HG02610 (cell line): ENCODE measurements at regions not wholly inside any gene's neighbourhood (a gene's known extent, or its start where the extent isn't known, plus 50 kb on each side); places are given as distances from the start of the nearest gene placed in this dataset.

Source experiments
- ATAC-seq: cut with Tn5 transposase; IDR thresholded peaks from one replicate; pipeline ENCODE4 v1.9.1; 2021; ENCODE audit warnings: mild to moderate bottlenecking, moderate library complexity; ENCODE audit not compliant: unreplicated experiment

DNA sequence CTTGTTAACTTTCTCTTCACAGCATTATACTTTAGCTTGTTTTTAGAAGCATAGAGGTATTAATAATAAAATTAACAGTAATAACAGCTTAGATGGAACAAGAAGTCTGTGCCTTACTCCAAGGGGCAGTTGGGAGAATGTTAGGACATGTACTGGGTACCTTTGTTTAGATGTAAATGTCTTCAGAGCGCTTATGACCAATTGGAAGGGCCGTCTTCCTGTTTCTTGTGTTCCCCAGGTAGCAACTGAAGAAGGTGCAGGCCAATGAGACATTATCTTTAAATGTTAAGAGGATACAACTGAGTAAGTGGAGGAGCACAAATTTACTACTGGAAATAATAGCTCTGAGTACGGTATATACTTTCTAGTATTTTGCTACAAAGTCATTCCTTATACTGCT is 180.9 kb upstream of the SYT1 start:
- ATAC-seq: no peak

DNA sequence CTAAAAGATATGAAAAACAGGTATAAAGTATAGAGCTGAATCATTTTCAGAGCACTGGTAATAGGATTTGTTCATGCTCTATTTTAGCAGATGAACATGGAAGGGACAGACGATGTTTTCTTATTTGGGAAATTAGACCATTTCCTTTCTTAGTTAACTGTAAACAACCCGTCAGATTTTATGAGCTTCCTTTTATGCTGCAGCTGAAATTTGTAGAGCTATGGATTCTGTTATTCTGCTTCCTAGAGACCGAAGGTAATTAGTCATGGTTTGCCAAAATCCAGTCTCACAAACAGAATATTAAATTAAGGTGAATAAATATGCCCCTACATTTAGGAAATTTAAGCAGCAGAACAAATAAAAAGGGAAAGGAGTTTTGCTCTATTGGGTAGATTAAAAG is 180.2 kb upstream of the SYT1 start:
- no peak for ATAC-seq

DNA sequence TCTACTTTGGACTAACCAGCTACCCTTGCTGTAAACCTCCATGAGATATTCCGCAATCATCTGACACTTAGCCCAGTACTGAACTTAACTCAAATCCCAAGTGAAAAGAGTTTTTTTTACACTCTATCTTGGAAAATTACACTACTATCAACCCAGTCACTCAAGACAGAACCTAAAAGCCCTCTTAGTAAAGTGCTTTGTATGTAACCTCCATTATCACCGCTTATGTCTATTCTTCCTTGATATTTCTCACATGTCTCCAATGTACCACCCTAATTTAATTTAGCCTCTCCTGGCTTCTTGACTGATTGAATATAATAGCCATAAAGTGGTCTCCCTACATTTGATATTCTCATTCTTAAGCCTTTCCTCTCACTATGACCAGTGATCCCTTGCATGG is 168.8 kb upstream of the SYT1 start:
- ATAC-seq: no peak

DNA sequence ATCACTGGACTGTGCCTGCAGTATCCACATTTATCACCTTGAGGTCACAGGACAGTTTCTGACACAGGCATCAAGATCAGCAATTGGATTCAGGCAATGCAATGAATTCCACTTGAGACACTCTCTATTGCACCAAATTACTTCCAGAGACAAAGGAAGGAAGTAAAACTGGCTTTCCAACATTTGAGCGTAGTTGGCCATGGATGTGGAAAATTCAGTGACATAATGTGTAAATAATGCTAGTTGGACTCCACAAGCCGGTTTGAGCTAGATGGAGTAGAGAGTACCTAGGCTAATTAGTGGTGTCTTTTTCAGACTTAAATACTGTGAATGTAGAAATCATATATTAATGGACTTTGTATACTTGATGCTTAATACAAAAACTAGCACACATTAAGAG is 168.3 kb upstream of the SYT1 start:
- no peak for ATAC-seq

DNA sequence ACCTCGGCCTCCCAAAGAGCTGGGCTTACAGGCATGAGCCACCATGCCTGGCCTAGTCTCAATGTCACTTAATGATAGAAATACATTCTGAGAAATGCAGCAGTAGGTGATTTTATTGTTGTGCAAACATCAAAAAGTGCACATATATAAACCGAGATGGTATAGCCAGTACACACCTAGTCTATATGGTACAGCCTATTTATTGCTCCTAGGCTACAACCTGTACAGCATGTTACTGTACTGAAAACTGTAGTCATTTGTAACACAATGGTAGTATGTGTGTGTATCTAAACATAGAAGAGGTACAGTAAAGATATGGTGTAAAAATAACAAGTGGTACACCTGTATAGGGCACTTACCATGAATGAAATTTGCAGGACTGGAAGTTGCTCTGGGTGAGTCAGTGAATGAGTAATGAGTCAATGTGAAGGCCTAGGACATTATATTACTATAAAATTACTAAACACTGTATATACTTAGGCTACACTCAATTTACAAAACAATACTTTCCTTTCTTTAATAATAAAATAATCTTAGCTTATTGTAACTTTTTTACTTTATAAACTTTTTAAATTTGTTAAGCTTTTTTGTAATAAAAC is 166.7 kb upstream of the SYT1 start:
- no peak for ATAC-seq

DNA sequence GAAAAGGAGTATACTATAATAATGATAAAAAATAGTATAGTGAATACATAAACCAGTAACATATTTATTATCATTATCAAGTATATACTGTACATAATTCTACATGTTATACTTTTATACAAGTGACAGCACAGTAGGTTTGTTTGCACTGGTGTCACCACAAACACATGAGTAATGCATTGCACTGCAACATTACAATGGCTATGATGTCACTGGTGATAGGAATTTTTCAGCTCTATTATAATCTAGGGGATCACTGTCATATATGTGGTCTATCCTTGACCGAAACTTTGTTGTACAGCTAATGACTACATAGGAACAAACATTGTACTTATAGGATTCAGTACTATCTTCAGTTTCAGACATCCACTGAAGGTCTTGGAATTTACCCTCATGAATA is 165.8 kb upstream of the SYT1 start:
- no peak for ATAC-seq

DNA sequence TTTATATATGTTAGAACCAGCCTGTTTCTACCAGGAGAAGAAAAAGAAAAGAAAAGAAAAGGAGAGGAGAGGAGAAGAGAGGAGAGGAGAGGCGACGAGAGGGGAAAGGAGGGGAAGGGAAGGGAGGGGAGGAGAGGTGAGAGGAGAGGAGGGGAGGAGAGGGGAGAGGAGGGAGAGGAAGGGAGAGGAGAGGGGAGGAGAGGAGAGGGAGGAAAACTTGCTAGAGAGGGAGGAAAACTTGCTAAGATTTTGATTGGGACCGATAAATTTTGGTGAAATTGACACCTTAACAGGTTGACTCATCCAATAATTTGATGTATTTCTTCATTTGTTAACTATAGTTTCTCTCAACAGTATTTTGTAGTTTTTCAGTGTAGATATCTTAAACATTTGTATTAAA is 164.0 kb upstream of the SYT1 start:
- ATAC-seq: no peak

DNA sequence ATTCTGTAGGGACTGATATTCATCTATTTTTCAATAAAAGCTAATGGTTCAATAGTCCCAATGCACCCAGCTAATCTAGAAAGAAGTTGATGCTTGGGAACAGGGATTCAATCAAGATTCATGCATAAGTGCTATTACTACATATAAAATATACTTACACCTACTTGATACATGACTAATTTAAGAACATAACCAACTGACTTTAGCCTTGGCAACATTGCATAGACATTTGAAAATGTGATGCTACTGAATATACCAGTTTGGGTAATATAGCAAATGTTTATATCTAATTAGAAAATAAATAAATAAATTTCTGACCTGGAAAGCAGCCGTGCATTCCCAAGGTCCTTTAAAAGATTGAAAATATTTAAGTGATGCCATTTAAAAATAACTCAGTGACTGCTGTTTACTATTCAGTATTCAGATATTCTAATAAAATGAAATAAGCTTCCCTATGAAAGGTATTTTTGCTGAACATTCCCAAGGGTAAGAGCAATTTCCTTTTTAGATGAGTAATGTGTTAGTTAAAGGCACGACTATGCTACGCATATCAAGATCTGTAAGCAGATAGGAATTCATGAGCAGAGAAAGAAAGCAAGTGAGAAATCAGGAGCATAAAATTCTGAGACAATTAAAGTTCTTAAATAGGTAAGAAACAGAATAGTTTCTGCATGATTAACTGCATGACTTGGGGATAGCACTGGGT is 160.6 kb upstream of the SYT1 start:
- no peak for ATAC-seq

DNA sequence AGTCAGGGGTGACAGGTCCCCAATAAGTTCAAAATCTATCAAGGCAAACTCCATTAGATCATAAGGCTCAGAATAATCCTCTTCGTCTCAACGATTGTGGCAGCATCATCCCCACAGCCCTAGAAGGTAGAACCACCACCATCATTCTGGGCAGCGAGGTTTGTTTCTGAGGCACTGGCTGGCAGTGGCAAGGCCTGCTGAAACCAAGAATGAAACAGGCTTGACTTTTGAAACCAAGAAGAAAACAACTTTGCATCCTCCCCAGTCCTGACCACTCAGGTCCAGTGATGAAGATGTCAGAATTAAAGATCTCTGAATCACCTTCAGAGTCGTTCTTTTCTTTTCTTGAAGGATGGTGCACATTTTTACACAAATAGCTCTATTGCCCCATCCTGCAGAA is 152.6 kb upstream of the SYT1 start:
- ATAC-seq: no peak

DNA sequence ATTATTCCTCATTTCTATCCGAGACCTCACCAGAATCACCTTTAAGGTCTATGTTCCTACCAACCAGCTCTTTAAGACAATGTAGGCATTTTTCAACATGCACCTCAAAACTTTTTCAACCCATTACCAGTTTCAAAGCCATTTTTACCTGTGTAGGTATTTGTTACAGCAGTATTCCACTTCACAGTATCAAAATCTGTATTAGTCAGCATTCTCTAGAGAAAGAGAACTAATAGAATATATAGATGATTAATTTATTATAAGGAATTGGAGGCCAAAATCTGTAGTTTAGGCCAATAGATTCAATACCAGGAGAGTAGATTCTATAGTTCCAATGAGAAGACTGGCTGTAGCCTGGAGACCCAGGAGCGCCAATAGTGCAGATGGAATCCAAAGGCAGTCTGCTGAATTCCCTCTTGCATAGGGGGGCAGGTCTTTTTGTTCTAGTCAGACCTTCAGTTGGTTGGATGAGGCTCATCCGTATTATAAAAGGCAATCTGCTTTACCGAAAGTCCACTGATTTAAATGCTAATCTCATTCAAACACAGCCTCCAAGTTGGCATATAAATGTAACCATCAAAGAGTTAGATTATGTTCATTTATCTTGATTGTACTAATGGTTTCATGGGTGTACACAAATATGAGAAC is 151.6 kb upstream of the SYT1 start:
- no peak for ATAC-seq

DNA sequence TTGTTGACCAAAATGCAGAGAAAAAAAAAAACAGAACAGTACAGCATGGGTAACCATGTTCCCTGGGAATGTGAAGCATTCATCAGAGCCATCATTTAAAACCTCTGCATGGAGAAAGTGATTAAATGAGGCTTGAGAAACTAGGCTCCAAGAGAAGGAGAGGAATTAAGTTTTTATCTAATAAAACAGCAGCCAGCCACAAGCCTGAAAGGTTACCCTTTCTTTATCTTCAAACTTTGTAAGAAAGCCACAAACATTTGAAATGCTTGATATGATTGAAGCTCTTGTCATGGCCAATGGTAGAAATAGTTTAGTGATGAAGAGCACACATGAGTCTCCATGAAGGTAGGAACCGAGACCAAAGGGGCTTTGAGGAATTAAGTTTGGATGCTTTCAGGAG is 144.9 kb upstream of the SYT1 start:
- ATAC-seq: no peak

DNA sequence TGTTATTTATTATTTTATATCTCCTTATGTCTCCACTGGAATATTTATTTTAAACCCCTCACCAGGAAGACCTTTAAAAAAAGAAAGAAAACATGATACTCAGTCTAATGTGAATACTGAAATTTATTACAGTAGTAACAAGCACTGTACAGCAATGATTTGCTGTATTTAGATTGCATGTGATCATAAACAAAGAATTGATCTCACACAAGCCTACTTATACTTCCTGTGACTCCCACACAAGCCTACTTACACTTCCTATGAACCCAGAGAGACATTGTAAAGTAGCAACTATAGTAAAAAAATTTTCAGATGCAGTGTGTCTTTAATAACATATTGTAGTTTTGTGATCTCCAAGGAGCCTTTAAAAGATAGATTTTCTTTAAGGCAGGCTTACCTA is 142.7 kb upstream of the SYT1 start:
- no peak for ATAC-seq

DNA sequence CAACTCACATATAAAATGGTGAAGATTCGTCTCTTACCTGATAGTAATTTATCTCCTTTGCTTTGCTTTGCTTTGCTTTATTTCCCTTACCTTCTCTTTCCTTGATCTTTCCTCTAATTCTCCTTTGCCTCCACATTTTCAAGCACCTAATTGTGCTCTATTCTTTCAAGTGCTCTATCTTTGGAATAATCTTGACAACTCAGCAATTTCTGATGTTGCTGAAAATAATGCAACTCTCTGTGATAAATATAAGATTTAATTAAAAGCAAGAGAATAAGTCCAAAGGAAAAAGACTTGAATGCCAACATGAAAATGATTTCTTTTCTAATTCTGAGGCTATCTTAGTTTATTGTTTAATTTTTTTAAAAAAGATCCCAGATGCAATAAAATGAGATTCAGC is 139.5 kb upstream of the SYT1 start:
- no peak for ATAC-seq

DNA sequence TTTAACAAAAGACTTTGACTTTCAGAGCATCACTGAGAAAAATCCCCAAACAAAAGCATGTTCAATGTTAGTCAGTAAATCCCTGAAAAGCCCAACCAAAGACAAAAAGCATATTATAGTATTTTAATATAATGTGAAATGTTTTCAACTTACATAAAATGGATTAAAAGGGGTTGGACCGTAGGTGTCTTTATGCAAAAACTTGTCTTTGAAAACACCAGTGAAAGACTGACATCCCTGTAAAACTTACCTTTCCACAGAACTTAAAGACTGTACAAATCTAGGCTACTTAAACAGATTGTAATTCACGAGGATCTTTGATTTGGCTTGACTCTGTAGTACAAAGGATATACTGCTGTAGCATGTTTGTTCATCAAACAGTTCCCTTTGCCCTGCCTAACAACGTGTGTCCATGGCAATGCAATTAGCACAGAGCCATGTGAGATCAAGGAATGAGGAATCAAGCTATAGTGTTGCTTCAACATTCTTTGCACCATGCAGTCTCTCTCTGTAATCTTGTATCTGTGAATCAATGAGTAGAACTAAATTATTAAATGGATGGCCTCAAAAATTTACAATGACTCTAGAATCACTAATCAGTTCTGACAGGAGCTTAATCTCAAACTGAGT is 138.5 kb upstream of the SYT1 start:
- ATAC-seq: no peak

DNA sequence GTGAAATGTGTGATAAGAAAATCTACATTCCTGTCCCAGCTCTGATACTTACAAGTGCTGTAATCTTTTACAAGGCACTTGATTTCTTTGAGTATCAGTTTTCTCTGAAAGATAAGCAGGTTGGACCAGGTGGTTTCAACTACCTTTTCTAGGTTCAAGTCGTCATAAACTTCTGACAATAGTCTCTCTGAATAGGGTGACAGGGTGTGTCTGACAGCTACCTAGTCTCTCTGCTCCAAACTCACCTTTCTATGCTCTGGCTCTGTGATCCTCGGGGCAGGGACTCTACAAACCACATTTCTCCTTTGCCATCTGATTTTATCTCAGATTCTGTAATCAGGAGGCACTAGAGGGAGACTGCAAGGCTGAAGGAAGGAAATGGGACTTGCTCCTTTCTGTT is 137.7 kb upstream of the SYT1 start:
- no peak for ATAC-seq

DNA sequence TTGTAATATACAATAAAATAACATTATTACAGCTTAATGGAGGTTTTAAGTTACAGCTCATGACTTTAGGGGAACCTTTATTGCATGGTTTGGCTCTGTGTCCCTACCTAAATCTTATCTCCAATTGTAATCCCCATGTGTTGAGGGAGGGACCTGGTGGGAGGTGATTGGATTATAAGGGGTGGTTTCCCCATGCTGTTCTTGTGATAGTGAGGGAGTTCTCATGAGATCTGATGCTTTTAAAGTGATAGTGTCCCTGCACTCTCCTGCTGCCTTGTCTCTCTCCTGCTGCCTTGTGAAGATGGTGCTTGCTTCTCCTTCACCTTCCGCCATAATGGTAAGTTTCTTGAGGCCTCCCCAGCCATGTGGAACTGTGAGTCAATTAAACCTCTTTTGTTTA is 132.1 kb upstream of the SYT1 start:
- no peak for ATAC-seq

DNA sequence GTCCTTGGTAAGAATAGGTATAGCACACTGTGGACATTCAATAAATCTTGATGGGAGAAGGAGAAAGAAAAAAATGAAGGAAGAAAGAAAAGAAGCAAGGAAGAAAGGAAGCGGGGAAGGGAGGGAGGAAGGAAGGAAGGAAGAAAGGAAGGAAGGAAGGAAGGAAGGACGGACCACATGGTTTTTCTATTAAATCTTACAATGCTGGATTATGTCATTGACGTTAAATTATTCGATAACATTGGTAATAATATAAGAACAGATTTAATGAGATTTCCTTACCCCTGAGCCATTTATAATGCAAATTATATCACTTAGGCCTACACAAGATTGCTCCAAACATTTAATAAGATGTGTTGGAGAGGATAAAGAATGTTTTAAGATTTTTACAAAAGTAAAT is 124.9 kb upstream of the SYT1 start:
- ATAC-seq: no peak

DNA sequence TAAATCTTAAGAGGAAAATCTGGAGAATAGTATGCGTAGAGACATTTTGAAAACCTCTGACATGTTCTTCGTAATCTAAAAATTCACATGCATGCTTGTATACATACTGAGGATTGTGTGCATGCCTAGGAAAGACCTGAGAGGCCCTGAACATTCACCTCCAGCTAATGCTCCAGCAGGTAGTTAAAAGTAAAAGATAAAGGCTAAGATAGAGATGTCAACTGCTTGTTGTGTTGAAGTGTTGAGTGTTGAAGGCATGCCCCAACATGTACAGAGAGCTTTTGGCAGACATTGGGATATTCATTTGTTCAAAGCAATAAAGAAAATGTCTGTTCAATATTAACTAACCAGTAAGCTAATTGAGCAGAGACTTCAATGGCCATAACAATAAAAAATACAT is 118.6 kb upstream of the SYT1 start:
- no peak for ATAC-seq

DNA sequence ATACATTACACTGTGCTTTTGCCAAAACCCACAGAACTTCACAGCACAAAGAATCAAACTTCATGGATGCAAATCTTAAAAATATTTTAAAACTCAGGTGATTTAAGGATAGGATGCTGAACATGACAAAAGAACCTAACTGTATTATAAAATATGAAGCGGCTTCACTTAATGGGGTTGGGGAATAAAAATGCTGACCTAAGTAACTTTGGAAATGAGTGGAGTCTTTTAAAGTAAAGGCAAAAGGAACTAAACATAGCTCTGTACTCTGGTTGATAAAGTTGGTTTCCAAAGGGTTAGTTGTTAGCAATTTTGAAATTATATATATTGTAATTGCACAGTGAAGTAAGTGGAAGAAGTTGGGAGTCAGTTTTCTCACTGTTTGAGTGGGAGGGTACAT is 111.5 kb upstream of the SYT1 start:
- ATAC-seq: no peak

DNA sequence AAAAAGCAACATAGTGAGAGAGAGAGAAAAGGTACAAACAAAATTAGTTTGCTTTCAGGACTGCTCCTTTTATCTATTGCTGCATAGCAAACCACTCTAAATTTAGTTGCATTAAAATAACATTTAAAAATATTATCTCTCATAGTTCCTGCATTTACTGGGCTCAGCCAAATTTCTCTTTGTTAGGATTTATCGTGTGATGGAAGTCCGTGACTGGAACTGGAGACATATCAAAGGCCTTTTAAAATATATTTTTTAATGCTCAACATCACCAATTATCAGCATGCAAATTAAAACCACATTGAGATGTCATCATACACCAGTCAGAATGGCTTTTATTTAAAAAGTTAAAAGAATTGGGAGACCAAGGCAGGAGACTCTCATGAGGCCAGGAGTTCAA is 107.6 kb upstream of the SYT1 start:
- ATAC-seq: no peak

DNA sequence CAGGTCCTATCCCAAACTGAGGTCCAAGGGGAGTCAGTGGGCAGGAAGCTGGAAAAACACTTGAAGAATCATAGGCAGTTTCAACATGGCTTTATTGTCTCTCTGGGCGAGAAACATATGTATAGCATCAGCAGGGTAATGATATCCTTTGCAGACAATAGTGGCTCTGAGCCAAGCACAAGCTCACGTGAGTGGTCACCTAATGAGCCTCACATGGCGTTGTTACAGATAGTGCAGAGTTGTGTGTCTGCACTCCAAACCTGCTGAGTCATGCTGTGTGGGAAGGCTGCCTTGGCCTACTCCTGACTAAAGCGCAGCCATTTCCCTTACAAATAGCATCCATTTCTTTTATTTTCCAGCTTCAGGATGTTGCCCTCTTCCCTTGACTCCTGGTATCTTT is 105.2 kb upstream of the SYT1 start:
- no peak for ATAC-seq

DNA sequence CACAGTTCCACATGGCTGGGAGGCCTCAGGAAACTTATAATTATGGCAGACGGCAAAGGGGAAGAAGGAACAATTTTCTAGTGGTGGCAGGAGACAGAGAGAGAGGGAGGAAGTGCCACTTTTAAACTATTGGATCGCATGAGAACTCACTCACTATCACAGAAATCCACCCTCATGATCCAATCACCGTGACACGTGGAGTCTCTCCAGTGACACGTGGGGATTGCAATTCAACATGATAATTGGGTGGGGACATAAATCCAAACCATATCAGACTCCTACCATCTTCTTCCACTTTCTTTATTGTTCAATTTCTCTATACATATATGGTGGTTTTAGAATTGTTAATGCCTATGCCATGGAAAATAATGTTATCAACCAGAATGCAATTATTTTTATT is 103.7 kb upstream of the SYT1 start:
- no peak for ATAC-seq
